HepG2 (cell line): ENCODE measurements at regions not wholly inside any gene's neighbourhood (a gene's known extent, or its start where the extent isn't known, plus 50 kb on each side); places are given as distances from the start of the nearest gene placed in this dataset.

ENCODE experiments used
- ATAC-seq: fragments of 200-7000 bp; cut with Tn5 transposase; 3 replicates; pipeline ENCODE4 v1.9.1; 2020; ENCODE audit warnings: mild to moderate bottlenecking, moderate library complexity
- BruUV-seq: library from RNA; stranded (reverse); fragments of 400-500 nt; replicated peaks from 2 replicates; lab custom pipeline; 2021; lab: Mats Ljungman, UMichigan
- CTCF ChIA-PET: fragments of 300-600 bp; formaldehyde crosslinking; extraction: SDS; loops from one replicate; lab custom pipeline; 2021; ENCODE audit warnings: low total read pairs, inconsistent platforms, low intra/inter-chr PET ratio; lab: Yijun Ruan, JAX
- POLR2A ChIA-PET: fragments of 350-600 bp; sonication (Branson Sonifier 250); formaldehyde crosslinking; loops from one replicate; lab custom pipeline; 2020; ENCODE audit warnings: antibody characterized with exemption, inconsistent platforms; lab: Yijun Ruan, JAX
- DNase-seq: peaks from one replicate; pipeline ENCODE4 v3.0.0-alpha.2; 2015; ENCODE audit warnings: low spot score
- FAIRE-seq: peaks from 3 replicates; lab custom pipeline; 2011; peaks lifted over from hg19 to GRCh38; lab: Jason Lieb, UNC
- H2AFZ ChIP-seq: one replicate; pipeline ENCODE4 v1.6.1; 2011; ENCODE audit warnings: low read length, inconsistent platforms
- H3K27ac ChIP-seq: fragments of 300-600 bp; 3 replicates; pipeline ENCODE4 v1.8.0; 2011; ENCODE audit warnings: mixed run types, mild to moderate bottlenecking, mixed read lengths, low read length, inconsistent platforms; ENCODE audit not compliant: insufficient read depth; ENCODE audit errors: extremely low read length
- H3K27me3 ChIP-seq, 2 experiments: fragments of 200-600 bp in 1 of 2; 2 replicates in 1 of 2; 3 replicates in 1 of 2; pipeline versions ENCODE4 v1.6.0 to v1.8.0; 2011; ENCODE audit warnings: low read length in 2 of 2, mild to moderate bottlenecking in 2 of 2, moderate library complexity in 2 of 2, inconsistent platforms in 1 of 2; ENCODE audit not compliant: insufficient read depth in 2 of 2, control insufficient read depth in 1 of 2
- H3K36me3 ChIP-seq, 2 experiments: fragments of 200-600 bp in 1 of 2; replicated peaks in 1 of 2; 2 replicates in 1 of 2; 3 replicates in 1 of 2; pipeline versions ENCODE4 v1.5.1 to v1.8.0; 2011; ENCODE audit warnings: low read length in 2 of 2, inconsistent platforms in 1 of 2; ENCODE audit not compliant: insufficient read depth in 2 of 2, control insufficient read depth in 1 of 2
- H3K4me1 ChIP-seq: 2 replicates; pipeline ENCODE4 v1.5.1; 2012; ENCODE audit warnings: low read length, inconsistent platforms; ENCODE audit not compliant: insufficient read depth
- H3K4me2 ChIP-seq: 2 replicates; pipeline ENCODE4 v1.6.0; 2011; ENCODE audit warnings: low read depth, low read length, inconsistent platforms
- H3K4me3 ChIP-seq, 3 experiments: fragments of 200-600 bp in 1 of 3; sonication (generic), shearing (Covaris generic) in 1 of 3; replicated peaks in 1 of 3; 2 replicates each; pipeline ENCODE4 v1.5.1; 2011 to 2016; ENCODE audit warnings: low read length in 3 of 3, inconsistent platforms in 2 of 3, low read depth in 2 of 3, mild to moderate bottlenecking in 2 of 3, control low read depth in 1 of 3, mixed read lengths in 1 of 3; ENCODE audit not compliant: insufficient read depth in 1 of 3
- H3K79me2 ChIP-seq: one replicate; pipeline ENCODE4 v1.6.1; 2011; ENCODE audit warnings: low read length, inconsistent platforms; ENCODE audit not compliant: insufficient read depth
- H3K9ac ChIP-seq: 2 replicates; pipeline ENCODE4 v1.6.0; 2011; ENCODE audit warnings: mild to moderate bottlenecking, low read depth, low read length, inconsistent platforms; ENCODE audit not compliant: insufficient read depth
- H3K9me3 ChIP-seq: 2 replicates; pipeline ENCODE4 v1.5.1; 2012; ENCODE audit warnings: mild to moderate bottlenecking, low read length
- H4K20me1 ChIP-seq: 2 replicates; pipeline ENCODE4 v1.6.0; 2011; ENCODE audit warnings: inconsistent platforms, mild to moderate bottlenecking, low read length, moderate library complexity; ENCODE audit not compliant: insufficient read depth
- ATF5 ChIP-seq: sonication (generic); formaldehyde crosslinking; IDR thresholded peaks from 2 replicates; pipeline ENCODE4 v1.4.0; 2020; ENCODE audit warnings: mild to moderate bottlenecking, low read depth, missing genetic modification reagents
- DNMT1 ChIP-seq: sonication (generic); formaldehyde crosslinking; IDR thresholded peaks from 2 replicates; pipeline ENCODE4 v1.5.1; 2020; ENCODE audit warnings: mild to moderate bottlenecking, missing genetic modification reagents
- FOXP4 ChIP-seq: sonication (generic); formaldehyde crosslinking; IDR thresholded peaks from 2 replicates; pipeline ENCODE4 v1.4.0; 2020; ENCODE audit warnings: missing genetic modification reagents
- GTF3A ChIP-seq: sonication (generic); formaldehyde crosslinking; conservative IDR thresholded peaks from 2 replicates; pipeline ENCODE4 v1.4.0; 2020; ENCODE audit warnings: mild to moderate bottlenecking, missing genetic modification reagents
- HMGXB3 ChIP-seq: sonication (generic); formaldehyde crosslinking; IDR thresholded peaks from 2 replicates; pipeline ENCODE4 v1.4.0; 2020; ENCODE audit warnings: missing genetic modification reagents, borderline replicate concordance
- HOXA3 ChIP-seq: sonication (generic); formaldehyde crosslinking; IDR thresholded peaks from 2 replicates; pipeline ENCODE4 v1.5.0; 2020; ENCODE audit warnings: missing genetic modification reagents
- KLF16 ChIP-seq, 2 experiments: sonication (generic) in 1 of 2; formaldehyde crosslinking in 1 of 2; IDR thresholded peaks; 2 replicates each; pipeline versions ENCODE4 v1.6.1 to v1.8.0; 2016 to 2023; ENCODE audit warnings: missing genetic modification reagents in 2 of 2, missing compliant biosample characterization in 1 of 2
- NR3C1 ChIP-seq: sonication (generic); formaldehyde crosslinking; IDR thresholded peaks from 2 replicates; pipeline ENCODE4 v1.4.0; 2020; ENCODE audit warnings: missing genetic modification reagents
- PCBP1 ChIP-seq: fragments of 200-400 bp; formaldehyde crosslinking; IDR thresholded peaks from 2 replicates; pipeline ENCODE4 v1.6.1; 2017; ENCODE audit warnings: mild to moderate bottlenecking, low read depth, low read length, borderline replicate concordance
- RELA ChIP-seq: sonication (generic); formaldehyde crosslinking; IDR thresholded peaks from 2 replicates; pipeline ENCODE4 v1.4.0; 2020; ENCODE audit warnings: missing genetic modification reagents
- RNF219 ChIP-seq: sonication (generic); formaldehyde crosslinking; IDR thresholded peaks from 2 replicates; pipeline ENCODE4 v1.5.0; 2020; ENCODE audit warnings: mild to moderate bottlenecking, missing genetic modification reagents
- SP5 ChIP-seq: IDR thresholded peaks from 2 replicates; pipeline ENCODE4 v1.6.1; 2016; ENCODE audit warnings: low read depth, borderline replicate concordance
- TOPORS ChIP-seq: sonication (generic); formaldehyde crosslinking; IDR thresholded peaks from 2 replicates; pipeline ENCODE4 v1.8.0; 2023; ENCODE audit warnings: mild to moderate bottlenecking, missing genetic modification reagents
- ZFP90 ChIP-seq: sonication (generic); formaldehyde crosslinking; IDR thresholded peaks from 2 replicates; pipeline ENCODE4 v1.8.0; 2022; ENCODE audit warnings: missing genetic modification reagents, mild to moderate bottlenecking, inconsistent platforms, borderline replicate concordance
- ZNF432 ChIP-seq: sonication (generic); formaldehyde crosslinking; IDR thresholded peaks from 2 replicates; pipeline ENCODE4 v1.5.0; 2020; ENCODE audit warnings: missing genetic modification reagents, mild to moderate bottlenecking, borderline replicate concordance
- ZNF607 ChIP-seq: sonication (generic); formaldehyde crosslinking; IDR thresholded peaks from 2 replicates; pipeline ENCODE4 v1.5.1; 2020; ENCODE audit warnings: missing genetic modification reagents, mild to moderate bottlenecking, borderline replicate concordance
- ZNF788 ChIP-seq: sonication (generic); formaldehyde crosslinking; IDR thresholded peaks from 2 replicates; pipeline ENCODE4 v1.5.0; 2020; ENCODE audit warnings: mild to moderate bottlenecking, missing genetic modification reagents, borderline replicate concordance
- WGBS: methylation state at CpG from one replicate; pipeline ENCODE4 v1.1.6; 2017; ENCODE audit warnings: low lambda C conversion rate; 5-methylcytosine and 5-hydroxymethylcytosine counted together
- in situ Hi-C: cut with HindIII; loops from 2 replicates; pipeline ENCODE4 v1.10.0; 2017; ENCODE audit warnings: low pct_unique_long_range_greater_than_20kb; ENCODE audit not compliant: extremely low pct_ligation_motif_present
- intact Hi-C: fragments of 100-400 bp; cut with micrococcal nuclease; formaldehyde crosslinking; loops from one replicate; pipeline ENCODE4 v1.10.0; 2022; ENCODE audit not compliant: unreplicated experiment

GRCh38 chr4:112931001-112931400, 118.5 kb upstream of the ANK2 start:
- Histone ChIP-seq H3K4me1 (no peaks in the 10 kb centered on the region), H3K9me3 (no peaks in the 10 kb centered on the region), H3K79me2 (no peaks in the 10 kb centered on the region), H3K27me3 (no peaks in the 10 kb centered on the region; a peak in 1 of 5 replicates), H3K4me3 (no peak overlapping the region), H4K20me1 (no peaks in the 10 kb centered on the region), H2AFZ (no peak overlapping the region), H3K36me3 (no peaks in the 10 kb centered on the region), H3K9ac (no peak overlapping the region), H3K27ac (no peak overlapping the region), H3K4me2 (no peak overlapping the region)
- in situ Hi-C loops (loop anchor here (25.0 kb wide), 1 partner anchor 594 kb away; no protein-coding TSS in a partner anchor), intact Hi-C loops (no loop called here)
- WGBS = 52% methylated on average over 4 of the region's 4 CpGs
- CTCF ChIA-PET = no interaction called here
- FAIRE-seq (no peak), DNase-seq (no peak), ATAC-seq (no peak)
- POLR2A ChIA-PET = no interaction called here
- no TSS peak for BruUV-seq
- TF ChIP-seq RELA (CRISPR knock-in tag) (no peak), HMGXB3 (no peak), FOXP4 (CRISPR knock-in tag) (no peak), NR3C1 (no peak), SP5 (CRISPR knock-in tag) (no peak), RNF219 (no peak), DNMT1 (CRISPR knock-in tag) (no peak), ATF5 (CRISPR knock-in tag) (no peak), PCBP1 (no peak), ZNF788 (CRISPR knock-in tag) (no peak), KLF16 (CRISPR knock-in tag; IDR thresholded peaks at IDR 0.05) (no peak), HOXA3 (CRISPR knock-in tag) (no peak), ZNF607 (no peak), TOPORS (CRISPR knock-in tag) (no peak), ZFP90 (CRISPR knock-in tag) (no peak), ZNF432 (no peak), GTF3A (CRISPR knock-in tag) (no peak)
